ENCODE measurements at regions not wholly inside any gene's neighbourhood (a gene's known extent, or its start where the extent isn't known, plus 50 kb on each side); places are given as distances from the start of the nearest gene placed in this dataset.

GRCh38 chr4:129474698-129475097 is 378.7 kb downstream of the C4orf33 start:
- no peaks in the 10 kb centered on the region for H3K4me1 ChIP-seq (ENCODE audit: control insufficient read depth in 5 of 5, insufficient read depth in 5 of 5, low read length in 5 of 5)
- H3K27ac ChIP-seq (ENCODE audit: low read depth in 1 of 2, low read length in 1 of 2): no peak overlapping the region
- H3K27me3 ChIP-seq (ENCODE audit: control insufficient read depth in 3 of 3, insufficient read depth in 3 of 3, low read length in 2 of 3): no peaks in the 10 kb centered on the region
- peaks cover 0 to 9% (median 1%) of the 10 kb centered on the region in 4 donors for H3K9me3 ChIP-seq (ENCODE audit: control insufficient read depth in 4 of 4, insufficient read depth in 3 of 4, low read length in 3 of 4)
- H3K9ac ChIP-seq (ENCODE audit: insufficient read depth in 1 of 2, low read length in 2 of 2): no peak overlapping the region
- ATAC-seq (ENCODE audit: insufficient read depth, low FRiP score) (no peak), DNase-seq (no peak)
- no peaks in the 10 kb centered on the region for H3K36me3 ChIP-seq (ENCODE audit: control insufficient read depth in 4 of 4, insufficient read depth in 4 of 4, low read length in 4 of 4)
- no peak for TF ChIP-seq CTCF (IDR thresholded peaks at IDR 0.05; ENCODE audit: control extremely low read depth, extremely low read depth)
- H3K4me3 ChIP-seq: no peak overlapping the region
- WGBS, 2 donors: 79 to 83% methylated on average over 4 of the region's 4 CpGs

- TF ChIP-seq CTCF (IDR thresholded peaks at IDR 0.05; ENCODE audit: control extremely low read depth, extremely low read depth): no peak
- no peak for DNase-seq
- no peak for ATAC-seq (ENCODE audit: insufficient read depth, low FRiP score)
- H3K36me3 ChIP-seq (ENCODE audit: control insufficient read depth in 4 of 4, insufficient read depth in 4 of 4, low read length in 4 of 4): no peaks in the 10 kb centered on the region
- H3K27me3 ChIP-seq (ENCODE audit: control insufficient read depth in 3 of 3, insufficient read depth in 3 of 3, low read length in 2 of 3): no peaks in the 10 kb centered on the region
- H3K27ac ChIP-seq (ENCODE audit: low read depth in 1 of 2, low read length in 1 of 2): no peak overlapping the region
- 82 to 84% methylated on average over 2 of the region's 2 CpGs for WGBS, 2 donors
- H3K4me3 ChIP-seq: no peak overlapping the region
- peaks cover 0 to 2% (median 0%) of the 10 kb centered on the region in 4 donors for H3K9me3 ChIP-seq (ENCODE audit: control insufficient read depth in 4 of 4, insufficient read depth in 3 of 4, low read length in 3 of 4)
- no peak overlapping the region for H3K9ac ChIP-seq (ENCODE audit: insufficient read depth in 1 of 2, low read length in 2 of 2)
- H3K4me1 ChIP-seq (ENCODE audit: control insufficient read depth in 5 of 5, insufficient read depth in 5 of 5, low read length in 5 of 5): no peaks in the 10 kb centered on the region
These were observed 385.2 kb downstream of the C4orf33 start for GRCh38 chr4:129481107-129481506.

- Histone ChIP-seq H3K4me1 (ENCODE audit: control insufficient read depth in 5 of 5, insufficient read depth in 5 of 5, low read length in 5 of 5) (no peaks in the 10 kb centered on the region), H3K4me3 (no peak overlapping the region), H3K36me3 (ENCODE audit: control insufficient read depth in 4 of 4, insufficient read depth in 4 of 4, low read length in 4 of 4) (no peaks in the 10 kb centered on the region), H3K27ac (ENCODE audit: low read depth in 1 of 2, low read length in 1 of 2) (no peak overlapping the region), H3K27me3 (ENCODE audit: control insufficient read depth in 3 of 3, insufficient read depth in 3 of 3, low read length in 2 of 3) (no peaks in the 10 kb centered on the region), H3K9ac (ENCODE audit: insufficient read depth in 1 of 2, low read length in 2 of 2) (no peak overlapping the region), H3K9me3 (ENCODE audit: control insufficient read depth in 4 of 4, insufficient read depth in 3 of 4, low read length in 3 of 4) (no peaks in the 10 kb centered on the region)
- ATAC-seq (ENCODE audit: insufficient read depth, low FRiP score) (no peak), DNase-seq (no peak)
- TF ChIP-seq CTCF (IDR thresholded peaks at IDR 0.05; ENCODE audit: control extremely low read depth, extremely low read depth): no peak
- 95 to 96% methylated on average over 1 of the region's 1 CpG for WGBS, 2 donors
These were observed 392.5 kb downstream of the C4orf33 start for GRCh38 chr4:129488427-129488826.

DNA sequence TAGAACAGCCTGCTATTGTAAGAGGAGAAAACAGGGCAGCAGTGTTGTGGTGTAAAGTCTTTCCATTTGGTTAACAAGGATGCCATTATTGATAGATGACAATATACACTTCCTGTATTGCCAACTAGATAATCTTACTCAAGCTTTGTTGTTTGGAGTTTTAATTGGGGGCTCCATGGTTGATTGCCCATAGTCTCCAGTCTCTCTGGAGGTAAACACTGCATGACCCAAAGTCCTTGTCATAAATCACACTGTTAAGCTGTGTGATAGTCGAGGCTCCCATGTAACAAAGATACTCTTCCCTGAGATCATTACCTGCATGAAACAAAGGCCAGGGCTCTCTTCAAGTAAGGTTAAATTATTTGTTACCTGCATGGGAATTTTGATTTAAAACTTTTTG is 394.6 kb downstream of the C4orf33 start:
- Histone ChIP-seq H3K9ac (ENCODE audit: insufficient read depth in 1 of 2, low read length in 2 of 2) (no peak overlapping the region), H3K27ac (ENCODE audit: low read depth in 1 of 2, low read length in 1 of 2) (no peak overlapping the region), H3K36me3 (ENCODE audit: control insufficient read depth in 4 of 4, insufficient read depth in 4 of 4, low read length in 4 of 4) (no peaks in the 10 kb centered on the region), H3K4me1 (ENCODE audit: control insufficient read depth in 5 of 5, insufficient read depth in 5 of 5, low read length in 5 of 5) (no peaks in the 10 kb centered on the region), H3K9me3 (ENCODE audit: control insufficient read depth in 4 of 4, insufficient read depth in 3 of 4, low read length in 3 of 4) (no peaks in the 10 kb centered on the region), H3K4me3 (no peak overlapping the region), H3K27me3 (ENCODE audit: control insufficient read depth in 3 of 3, insufficient read depth in 3 of 3, low read length in 2 of 3) (no peaks in the 10 kb centered on the region)
- DNase-seq: no peak
- WGBS, 2 donors: 30 to 52% methylated on average over 1 of the region's 1 CpG
- no peak for ATAC-seq (ENCODE audit: insufficient read depth, low FRiP score)
- no peak for TF ChIP-seq CTCF (IDR thresholded peaks at IDR 0.05; ENCODE audit: control extremely low read depth, extremely low read depth)

Measured in lung (tissue), 11 donors.